PC-9 (cell line): ENCODE measurements at regions not wholly inside any gene's neighbourhood (a gene's known extent, or its start where the extent isn't known, plus 50 kb on each side); places are given as distances from the start of the nearest gene placed in this dataset.

Experiments
- EZH2 ChIP-seq: fragments of 200-600 bp; sonication (generic); IDR thresholded peaks from 2 replicates; pipeline ENCODE4 v1.8.0; 2017; ENCODE audit warnings: antibody characterized with exemption, low read depth
- TF ChIP-seq, protein P1 (sequence below): fragments of 200-600 bp; sonication (generic); conservative IDR thresholded peaks from 2 replicates; pipeline ENCODE4 v1.6.1; 2017; ENCODE audit warnings: mixed run types, antibody characterized with exemption, mild to moderate bottlenecking, moderate library complexity

DNA sequence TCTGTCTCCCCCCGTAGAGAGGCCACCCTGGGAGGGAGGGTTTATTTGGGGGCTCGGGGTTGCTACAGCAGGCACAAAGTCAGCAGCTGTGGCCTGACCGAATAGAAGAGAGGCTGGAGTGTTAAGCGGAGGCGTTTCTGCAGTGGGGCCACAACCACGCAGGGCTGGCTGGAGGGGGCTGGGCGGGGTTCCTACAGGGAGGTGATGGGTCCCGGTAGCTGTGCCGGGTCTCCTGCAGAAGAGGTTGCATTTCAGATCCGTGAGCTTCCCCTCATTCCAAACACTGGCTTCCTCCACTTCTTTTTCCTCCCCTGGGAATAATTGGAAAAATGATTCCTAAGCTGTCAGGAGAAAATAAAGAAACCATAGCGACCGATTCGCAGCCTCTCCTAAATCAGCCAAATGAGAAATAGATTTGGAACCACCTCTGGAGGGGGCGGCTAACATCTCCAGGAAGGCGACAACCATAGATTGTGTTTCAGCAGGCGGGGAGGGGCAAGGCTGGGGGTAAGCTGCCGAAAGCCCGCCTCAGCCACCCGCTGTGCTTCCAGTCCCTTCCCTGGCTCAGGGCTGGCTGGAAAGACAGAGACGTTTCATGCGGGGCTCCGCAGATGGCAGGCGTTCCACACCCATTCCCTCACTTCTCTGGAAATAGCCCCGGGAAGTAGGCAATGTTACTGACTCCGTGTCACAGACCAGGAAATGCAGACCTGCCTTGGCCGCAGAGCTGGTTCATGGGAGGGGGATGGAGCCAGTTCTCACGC is 85.6 kb upstream of the TAF1B start:
- no peak for TF ChIP-seq EZH2
- TF ChIP-seq, protein P1, sequence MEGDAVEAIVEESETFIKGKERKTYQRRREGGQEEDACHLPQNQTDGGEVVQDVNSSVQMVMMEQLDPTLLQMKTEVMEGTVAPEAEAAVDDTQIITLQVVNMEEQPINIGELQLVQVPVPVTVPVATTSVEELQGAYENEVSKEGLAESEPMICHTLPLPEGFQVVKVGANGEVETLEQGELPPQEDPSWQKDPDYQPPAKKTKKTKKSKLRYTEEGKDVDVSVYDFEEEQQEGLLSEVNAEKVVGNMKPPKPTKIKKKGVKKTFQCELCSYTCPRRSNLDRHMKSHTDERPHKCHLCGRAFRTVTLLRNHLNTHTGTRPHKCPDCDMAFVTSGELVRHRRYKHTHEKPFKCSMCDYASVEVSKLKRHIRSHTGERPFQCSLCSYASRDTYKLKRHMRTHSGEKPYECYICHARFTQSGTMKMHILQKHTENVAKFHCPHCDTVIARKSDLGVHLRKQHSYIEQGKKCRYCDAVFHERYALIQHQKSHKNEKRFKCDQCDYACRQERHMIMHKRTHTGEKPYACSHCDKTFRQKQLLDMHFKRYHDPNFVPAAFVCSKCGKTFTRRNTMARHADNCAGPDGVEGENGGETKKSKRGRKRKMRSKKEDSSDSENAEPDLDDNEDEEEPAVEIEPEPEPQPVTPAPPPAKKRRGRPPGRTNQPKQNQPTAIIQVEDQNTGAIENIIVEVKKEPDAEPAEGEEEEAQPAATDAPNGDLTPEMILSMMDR = no peak
